ENCODE measurements at regions not wholly inside any gene's neighbourhood (a gene's known extent, or its start where the extent isn't known, plus 50 kb on each side); places are given as distances from the start of the nearest gene placed in this dataset.

GRCh38 chr5:23419115-23419514 lies 88.3 kb upstream of the PRDM9 start:
- TF ChIP-seq CTCF (IDR thresholded peaks at IDR 0.05; ENCODE audit: low read length) (no peak), EZH2 (IDR thresholded peaks at IDR 0.05; ENCODE audit: borderline replicate concordance, low read length) (no peak)
